C4-2B (cell line): ENCODE measurements at regions not wholly inside any gene's neighbourhood (a gene's known extent, or its start where the extent isn't known, plus 50 kb on each side); places are given as distances from the start of the nearest gene placed in this dataset.

Source experiments
- ZFX ChIP-seq: fragments of 450-650 bp; IDR thresholded peaks from 2 replicates; pipeline ENCODE4 v1.6.1; 2017
- TF ChIP-seq, protein P1 (sequence below): fragments of 450-650 bp; conservative IDR thresholded peaks from 2 replicates; pipeline ENCODE4 v1.5.1; 2017; ENCODE audit warnings: mild to moderate bottlenecking

DNA sequence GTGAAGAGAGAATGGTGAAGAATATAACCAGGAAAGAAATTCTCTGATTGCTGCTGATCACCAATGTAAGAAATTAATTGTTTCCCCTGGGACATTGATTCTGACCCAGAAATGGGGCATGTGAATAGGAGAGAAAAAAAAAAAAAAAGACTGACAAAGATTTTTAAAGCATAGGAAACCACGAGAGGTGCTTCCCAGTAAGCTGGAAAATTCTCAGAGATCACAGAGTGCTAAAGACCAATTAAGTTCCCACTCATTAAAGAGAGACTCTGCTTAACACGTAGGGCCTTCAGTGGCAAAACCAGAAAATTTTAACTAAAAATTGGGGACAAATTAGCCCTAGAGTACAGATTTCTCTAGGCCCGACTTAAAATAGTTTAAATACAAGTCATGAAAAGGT lies 604.4 kb downstream of the ARAP2 start:
- TF ChIP-seq, protein P1, sequence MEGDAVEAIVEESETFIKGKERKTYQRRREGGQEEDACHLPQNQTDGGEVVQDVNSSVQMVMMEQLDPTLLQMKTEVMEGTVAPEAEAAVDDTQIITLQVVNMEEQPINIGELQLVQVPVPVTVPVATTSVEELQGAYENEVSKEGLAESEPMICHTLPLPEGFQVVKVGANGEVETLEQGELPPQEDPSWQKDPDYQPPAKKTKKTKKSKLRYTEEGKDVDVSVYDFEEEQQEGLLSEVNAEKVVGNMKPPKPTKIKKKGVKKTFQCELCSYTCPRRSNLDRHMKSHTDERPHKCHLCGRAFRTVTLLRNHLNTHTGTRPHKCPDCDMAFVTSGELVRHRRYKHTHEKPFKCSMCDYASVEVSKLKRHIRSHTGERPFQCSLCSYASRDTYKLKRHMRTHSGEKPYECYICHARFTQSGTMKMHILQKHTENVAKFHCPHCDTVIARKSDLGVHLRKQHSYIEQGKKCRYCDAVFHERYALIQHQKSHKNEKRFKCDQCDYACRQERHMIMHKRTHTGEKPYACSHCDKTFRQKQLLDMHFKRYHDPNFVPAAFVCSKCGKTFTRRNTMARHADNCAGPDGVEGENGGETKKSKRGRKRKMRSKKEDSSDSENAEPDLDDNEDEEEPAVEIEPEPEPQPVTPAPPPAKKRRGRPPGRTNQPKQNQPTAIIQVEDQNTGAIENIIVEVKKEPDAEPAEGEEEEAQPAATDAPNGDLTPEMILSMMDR = no peak
- no peak for TF ChIP-seq ZFX
